GM21367 (cell line): ENCODE measurements at regions not wholly inside any gene's neighbourhood (a gene's known extent, or its start where the extent isn't known, plus 50 kb on each side); places are given as distances from the start of the nearest gene placed in this dataset.
A peak's percentile ranks its signal among the peaks of the same experiment; 100 is the strongest.
"Not testable (repeated sequence)": the region's sequence is repeated elsewhere in the genome, so short reads cannot be mapped to it uniquely, and the experiment has no call there.

Source experiments
- ATAC-seq: cut with Tn5 transposase; IDR thresholded peaks from one replicate; pipeline ENCODE4 v1.9.1; 2021; ENCODE audit not compliant: unreplicated experiment

GRCh38 chr4:173777421-173777820, 247.4 kb upstream of the HAND2 start:
- ATAC-seq = no peak

DNA sequence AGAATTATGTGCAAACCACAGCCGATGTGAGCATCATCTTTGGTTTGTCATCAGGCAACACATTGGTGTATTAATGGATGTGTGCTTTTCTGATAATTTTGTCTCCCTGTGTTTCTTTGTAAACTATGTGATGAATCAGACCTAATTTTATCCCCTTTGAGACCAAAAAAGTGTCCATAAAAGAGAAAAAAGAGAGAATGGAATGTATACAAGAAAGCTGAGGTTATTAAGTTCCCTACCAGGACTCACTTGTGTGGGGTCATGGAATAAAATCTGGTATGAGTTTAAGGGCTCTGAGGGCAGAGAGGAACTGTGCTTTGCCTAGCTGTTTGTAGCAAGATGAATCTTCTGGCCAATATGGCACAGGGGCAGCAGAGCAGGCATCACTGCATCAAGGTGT, 239.5 kb upstream of the HAND2 start:
- no peak for ATAC-seq

DNA sequence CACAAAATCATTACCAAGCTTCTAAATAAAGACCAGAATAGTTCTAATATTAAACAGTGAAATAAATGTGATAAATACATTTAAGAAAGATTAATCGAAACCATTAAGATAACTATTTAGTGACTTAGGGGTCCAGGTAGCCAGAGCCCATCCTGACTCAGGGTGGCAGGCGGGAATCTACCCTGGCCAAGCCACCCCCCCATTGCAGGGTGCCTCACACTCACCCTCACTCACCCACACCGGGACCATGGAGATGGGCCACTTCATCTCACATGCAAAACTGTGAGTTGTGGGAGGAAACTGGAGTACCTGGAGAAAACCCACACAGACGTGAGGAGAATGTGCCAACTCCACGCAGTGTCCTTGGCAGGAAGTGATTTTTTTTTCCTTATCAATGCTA, 237.6 kb upstream of the HAND2 start:
- ATAC-seq = no peak

GRCh38 chr4:173766171-173766600, 236.2 kb upstream of the HAND2 start:
- no peak for ATAC-seq

DNA sequence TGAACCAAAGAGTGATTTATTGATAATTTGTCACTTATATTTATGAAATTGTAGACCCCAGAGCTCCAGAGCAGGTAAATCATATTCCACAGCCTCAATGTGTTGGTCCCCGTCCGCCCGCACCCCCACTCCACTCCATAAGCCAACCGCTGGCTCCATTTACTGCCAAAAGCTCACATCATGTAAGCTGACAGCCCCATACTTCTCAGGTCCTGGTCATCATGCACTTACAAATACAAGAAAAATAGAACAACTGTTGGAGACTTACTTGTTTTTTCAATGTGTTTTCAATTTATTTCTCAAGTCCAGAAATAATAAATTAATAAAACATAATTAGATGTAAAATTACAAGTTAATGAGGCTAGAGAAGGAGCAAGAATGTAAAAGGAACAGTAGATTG, 235.7 kb upstream of the HAND2 start:
- no peak for ATAC-seq

DNA sequence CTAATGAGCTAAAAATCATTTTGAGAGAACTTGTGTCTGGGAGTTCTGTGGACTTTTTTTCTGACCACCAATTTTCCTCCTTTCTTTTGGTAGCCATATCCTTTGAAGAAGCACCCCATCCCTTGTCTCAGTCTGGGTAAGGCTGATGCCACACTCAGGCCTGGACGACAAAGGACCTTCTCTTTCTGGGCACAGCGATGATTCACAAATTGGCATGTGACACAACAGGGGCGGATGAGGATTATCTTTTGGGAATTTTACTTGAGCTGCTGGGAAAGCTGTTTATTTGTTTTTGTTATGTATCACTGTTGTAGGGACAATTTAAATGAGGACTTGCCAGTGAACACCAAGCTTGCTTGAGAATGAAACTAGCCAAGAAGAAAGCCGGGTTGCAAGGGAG, 233.4 kb upstream of the HAND2 start:
- ATAC-seq = no peak

DNA sequence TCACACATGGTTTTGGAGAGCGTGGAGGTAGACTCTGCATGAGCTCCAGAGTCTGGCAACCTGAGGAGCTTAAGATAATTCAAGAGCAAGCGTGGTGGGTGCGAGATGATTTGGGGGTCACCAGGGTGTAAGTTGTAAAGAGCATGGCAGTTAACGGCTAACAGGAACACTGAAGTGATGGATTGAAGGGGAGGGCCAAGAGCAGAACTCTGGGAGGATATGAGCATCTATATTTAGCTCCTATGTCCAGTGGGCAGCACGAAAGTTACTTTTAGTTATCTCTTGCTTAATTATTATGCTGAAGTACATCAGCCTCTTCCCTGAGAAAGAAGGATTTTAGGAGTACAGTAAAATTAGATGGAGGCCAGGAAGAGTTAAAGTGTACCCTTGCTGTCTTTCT, 231.9 kb upstream of the HAND2 start:
- ATAC-seq = no peak

GRCh38 chr4:173761236-173761635, 231.2 kb upstream of the HAND2 start:
- no peak for ATAC-seq

GRCh38 chr4:173758132-173758531, 228.1 kb upstream of the HAND2 start:
- ATAC-seq = no peak

DNA sequence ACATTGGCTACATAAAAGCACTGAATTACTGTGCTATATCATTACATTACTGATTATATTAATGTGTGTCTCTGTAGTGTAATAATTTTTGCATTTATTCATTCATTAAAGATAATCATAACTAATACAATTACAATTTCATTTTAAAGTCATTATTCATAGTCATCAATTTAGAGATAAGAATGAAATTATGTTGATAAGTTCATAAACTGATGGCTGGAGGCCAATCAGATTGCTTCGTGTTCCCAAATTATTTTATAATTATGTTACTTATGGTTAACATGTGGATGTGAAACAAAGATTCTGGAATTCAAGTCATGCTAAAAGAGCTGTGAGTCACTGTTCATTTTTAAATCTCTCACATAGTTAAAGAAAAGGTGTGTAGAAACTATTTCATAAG, 223.4 kb upstream of the HAND2 start:
- no peak for ATAC-seq

DNA sequence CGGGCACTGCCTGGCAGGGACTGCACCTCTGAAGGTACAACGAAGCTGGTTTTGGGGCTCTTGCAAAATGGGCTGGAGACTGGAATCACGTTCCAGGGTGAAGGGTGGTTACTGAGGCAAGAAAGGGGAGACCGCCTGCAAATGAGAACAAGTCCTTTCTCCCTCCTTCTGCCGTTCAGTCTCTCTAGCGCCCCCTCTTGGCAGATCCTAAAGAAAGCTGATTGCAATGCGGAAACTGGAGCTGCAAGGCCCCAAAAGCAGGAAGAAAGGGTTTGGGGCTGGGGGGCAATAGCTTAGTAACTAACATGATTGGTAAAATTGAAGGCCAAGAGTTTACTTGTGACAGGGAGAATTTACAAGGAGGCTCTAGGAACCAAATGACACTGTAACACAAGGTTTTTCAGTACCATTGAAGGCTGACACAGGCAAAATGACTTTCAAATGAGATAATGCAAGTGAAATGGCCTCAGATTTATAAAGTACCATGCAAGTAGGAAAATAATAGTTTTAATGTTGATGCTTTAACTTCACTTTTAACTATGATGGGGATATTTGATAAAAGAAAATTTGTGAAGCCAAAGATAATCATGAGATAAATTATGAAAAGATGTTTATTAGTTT, 222.7 kb upstream of the HAND2 start:
- ATAC-seq = peak; percentile 53

DNA sequence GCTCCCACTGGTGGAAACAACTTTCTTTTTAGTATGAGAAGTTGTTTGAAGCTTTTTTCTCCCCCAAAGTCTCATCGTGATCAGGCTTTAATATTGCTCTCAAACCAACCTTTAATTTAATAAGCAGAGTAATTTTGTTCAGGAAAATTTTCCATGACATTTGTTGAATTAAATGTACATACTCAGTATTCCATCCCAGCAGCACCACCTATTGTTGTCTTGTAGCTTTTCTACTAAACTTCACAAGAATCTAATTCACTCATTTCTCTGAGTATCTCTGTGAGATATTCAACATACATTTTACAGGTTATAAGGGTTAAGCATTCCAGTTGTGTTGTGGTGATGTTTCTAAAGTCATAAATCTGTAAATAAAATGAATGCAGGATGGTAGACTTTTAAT, 218.3 kb upstream of the HAND2 start:
- no peak for ATAC-seq

DNA sequence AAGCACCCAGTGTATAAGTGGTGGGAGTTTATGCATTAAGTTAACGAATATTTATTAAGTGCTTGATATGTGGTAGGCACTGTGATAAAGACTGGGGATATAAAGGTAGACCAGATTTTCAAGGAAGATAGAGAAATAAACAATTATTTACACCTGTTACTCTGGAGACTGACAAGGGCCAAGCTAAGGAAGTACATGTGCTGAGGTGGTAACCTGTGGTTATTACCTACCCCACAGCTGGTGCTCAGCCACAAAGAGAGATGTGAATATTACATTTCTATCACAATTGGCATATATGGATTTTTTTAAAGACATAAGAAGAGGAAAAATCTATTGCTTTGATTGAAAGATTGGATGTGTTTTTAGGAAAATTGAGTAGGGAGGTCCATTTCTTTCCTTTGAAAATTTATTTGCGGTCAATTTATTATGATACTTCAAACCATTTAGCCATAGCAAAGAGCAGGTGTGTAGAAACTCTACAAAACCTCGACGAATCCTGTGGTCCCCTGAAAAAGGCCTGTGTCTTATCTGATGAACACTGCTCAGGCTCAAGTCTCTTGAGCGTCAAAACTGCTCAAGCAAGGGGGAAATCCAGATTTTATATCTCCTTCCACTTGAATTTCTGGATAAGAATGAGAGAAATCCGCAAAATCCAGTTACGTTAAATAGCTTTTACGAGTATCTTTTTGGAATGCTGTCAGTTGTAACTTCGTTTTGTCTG, 217.7 kb upstream of the HAND2 start:
- no peak for ATAC-seq

- ATAC-seq = no peak
Observed at GRCh38 chr4:173746424-173746823, 216.4 kb upstream of the HAND2 start.

- no peak for ATAC-seq
Observed at GRCh38 chr4:173745765-173746164, 215.7 kb upstream of the HAND2 start.

- ATAC-seq = no peak
Observed at GRCh38 chr4:173736840-173737239, 206.8 kb upstream of the HAND2 start.

DNA sequence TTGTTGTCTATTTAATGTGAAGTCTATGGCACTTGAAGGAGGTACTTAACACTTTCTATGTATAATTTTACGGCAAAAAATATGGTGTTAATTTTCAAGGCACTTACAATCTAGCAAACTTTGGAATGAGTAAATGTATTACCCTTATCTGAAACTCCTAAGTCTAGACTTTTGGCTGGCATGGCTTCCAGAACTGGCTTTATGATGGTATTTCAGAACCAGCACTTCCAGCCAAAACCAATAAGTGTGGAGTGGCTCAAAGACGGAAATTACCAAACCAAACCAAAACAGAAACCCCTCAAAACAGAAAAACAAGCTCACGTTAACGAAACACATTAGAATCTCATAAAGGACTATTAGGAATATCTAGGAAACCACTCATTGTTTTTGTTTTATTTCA, 205.6 kb upstream of the HAND2 start:
- no peak for ATAC-seq

DNA sequence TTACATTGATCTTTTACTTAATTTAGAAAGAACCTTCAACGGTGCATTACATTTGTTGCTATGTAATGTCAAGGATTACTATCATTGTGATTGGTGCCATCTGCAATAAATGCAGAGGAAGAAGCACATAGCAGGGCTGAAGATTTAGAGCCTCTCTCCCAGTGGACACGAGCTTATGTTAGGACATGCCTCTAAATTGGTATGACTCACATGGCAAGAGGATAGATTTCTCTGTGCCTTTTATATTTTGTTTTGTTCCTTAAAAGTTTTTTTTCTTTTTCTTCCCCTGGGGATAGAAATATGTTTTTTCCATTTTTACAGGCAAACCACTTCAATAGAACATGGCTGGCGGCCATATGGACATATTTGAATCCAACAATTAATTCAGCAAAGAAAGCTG, 205.0 kb upstream of the HAND2 start:
- no peak for ATAC-seq

GRCh38 chr4:173731257-173731656, 201.2 kb upstream of the HAND2 start:
- ATAC-seq = no peak

- ATAC-seq = no peak
Observed at GRCh38 chr4:173722075-173722474, 192.0 kb upstream of the HAND2 start.

DNA sequence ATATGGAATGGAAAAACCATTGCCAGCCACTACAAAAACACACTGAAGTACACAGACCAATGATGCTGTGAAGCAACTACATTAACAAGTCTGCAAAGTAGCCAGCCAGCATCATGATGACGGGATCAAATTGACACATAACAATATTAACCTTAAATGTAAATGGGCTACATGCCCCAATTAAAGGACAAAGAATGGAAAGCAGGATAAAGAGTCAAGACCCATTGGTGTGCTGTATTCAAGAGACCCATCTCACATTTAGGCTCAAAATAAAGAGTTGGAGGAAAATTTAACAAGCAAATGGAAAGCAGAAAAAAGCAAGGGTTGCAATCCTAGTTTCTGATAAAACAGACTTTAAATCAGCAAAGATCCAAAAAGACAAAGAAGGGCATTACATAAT, 188.5 kb upstream of the HAND2 start:
- not testable (repeated sequence) for ATAC-seq

DNA sequence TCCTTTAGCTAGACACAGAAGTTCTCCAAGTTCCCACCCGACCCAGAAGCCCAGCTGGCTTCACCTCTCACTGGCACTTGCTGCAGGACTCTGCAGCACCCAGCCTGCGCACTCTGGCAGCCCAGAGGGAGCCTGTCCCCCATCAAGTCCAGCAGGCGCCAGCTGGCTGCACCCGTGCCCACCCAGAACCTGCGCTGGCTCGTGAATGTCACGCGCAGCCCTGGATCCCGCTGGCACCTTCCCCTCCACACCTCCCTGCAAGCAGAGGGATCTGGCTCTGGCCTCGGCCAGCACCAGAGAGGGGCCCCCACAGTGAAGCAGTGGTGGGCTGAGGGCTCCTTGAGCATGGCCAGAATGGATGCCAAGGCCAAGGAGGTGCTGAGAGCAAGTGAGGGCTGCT, 187.6 kb upstream of the HAND2 start:
- ATAC-seq = no peak

- no peak for ATAC-seq
Observed at GRCh38 chr4:173714456-173714855, 184.4 kb upstream of the HAND2 start.
